HG03280 (cell line): ENCODE measurements at regions not wholly inside any gene's neighbourhood (a gene's known extent, or its start where the extent isn't known, plus 50 kb on each side); places are given as distances from the start of the nearest gene placed in this dataset.
"Not testable (repeated sequence)": the region's sequence is repeated elsewhere in the genome, so short reads cannot be mapped to it uniquely, and the experiment has no call there.

Experiments used
- ATAC-seq: cut with Tn5 transposase; IDR thresholded peaks from one replicate; pipeline ENCODE4 v1.9.1; 2021; ENCODE audit warnings: mild to moderate bottlenecking, moderate library complexity; ENCODE audit not compliant: unreplicated experiment

DNA sequence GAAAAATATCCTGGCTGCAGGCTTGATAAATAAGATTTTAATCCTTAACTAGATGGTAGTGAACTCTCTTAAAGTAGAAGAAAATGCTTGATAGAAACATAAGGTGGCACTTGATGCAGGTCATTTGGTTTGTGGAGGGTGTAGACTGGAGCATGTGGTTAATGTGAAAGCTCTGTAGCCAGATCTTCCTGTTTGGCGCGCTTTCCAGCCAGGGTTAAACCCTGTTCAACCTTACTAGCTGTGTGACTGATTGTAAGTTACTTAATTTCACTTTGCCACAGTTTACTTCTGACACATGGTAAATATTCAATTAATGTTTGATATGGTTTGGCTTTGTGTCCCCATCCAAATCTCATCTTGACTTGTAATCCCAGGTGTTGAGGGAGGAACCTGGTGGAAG lies 394.0 kb downstream of the REEP3 start:
- ATAC-seq, result no peak

DNA sequence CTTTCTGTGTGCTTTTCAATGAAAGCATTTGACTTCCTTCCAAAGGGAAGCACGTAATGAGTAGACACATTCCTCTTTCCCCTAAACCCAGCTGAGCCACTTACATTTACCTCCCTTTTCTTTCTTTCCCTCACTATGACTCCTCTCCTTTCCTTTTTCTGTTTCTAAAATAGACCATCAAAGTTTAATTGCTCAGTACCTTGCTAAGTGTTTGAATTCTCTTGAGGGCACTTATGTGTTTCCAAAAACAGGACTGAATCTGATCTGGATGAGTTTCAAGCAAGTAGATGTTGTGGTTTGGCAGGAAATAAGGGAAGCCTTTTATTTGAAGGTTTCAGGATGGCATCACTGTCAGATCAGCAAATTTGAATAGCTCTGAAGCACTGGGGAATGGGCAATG lies 396.2 kb downstream of the REEP3 start:
- no peak for ATAC-seq

DNA sequence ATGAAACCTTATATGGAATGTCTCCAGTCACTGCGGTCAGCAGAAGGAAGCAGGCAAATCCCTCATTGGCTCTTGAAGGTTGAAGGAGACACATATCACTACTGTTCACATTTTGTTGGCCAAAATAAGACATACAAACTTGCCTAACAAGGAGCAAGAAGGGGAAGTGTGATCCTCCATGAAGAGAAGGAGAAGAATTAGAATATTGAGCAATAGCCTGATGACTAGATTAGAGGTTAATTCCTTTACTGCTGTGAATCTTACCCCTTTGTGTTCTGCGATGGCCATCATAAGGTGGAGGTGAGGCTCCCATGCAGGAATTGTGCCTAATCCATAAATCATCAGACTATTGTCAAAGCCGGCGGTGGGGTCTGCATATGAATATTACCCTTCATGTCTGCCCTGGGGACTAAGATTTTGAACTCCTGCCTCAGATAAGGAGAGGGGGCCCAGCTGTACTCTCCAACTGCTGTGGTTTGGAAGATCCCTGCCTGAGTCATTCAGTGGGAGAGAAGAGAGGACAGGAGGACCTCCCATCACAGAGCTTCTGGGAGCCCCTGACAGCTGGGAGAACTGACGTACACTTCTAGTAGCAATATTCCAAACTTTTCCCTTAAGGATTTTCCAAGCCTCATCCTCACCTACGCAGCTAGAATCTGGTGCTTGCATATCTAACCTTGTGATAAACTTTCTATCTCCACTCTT lies 398.5 kb downstream of the REEP3 start:
- ATAC-seq, result no peak

- ATAC-seq, result no peak
Measured at GRCh38 chr10:63920926-63921325, 399.7 kb downstream of the REEP3 start.

GRCh38 chr10:63921908-63922467 lies 400.8 kb downstream of the REEP3 start:
- no peak for ATAC-seq

DNA sequence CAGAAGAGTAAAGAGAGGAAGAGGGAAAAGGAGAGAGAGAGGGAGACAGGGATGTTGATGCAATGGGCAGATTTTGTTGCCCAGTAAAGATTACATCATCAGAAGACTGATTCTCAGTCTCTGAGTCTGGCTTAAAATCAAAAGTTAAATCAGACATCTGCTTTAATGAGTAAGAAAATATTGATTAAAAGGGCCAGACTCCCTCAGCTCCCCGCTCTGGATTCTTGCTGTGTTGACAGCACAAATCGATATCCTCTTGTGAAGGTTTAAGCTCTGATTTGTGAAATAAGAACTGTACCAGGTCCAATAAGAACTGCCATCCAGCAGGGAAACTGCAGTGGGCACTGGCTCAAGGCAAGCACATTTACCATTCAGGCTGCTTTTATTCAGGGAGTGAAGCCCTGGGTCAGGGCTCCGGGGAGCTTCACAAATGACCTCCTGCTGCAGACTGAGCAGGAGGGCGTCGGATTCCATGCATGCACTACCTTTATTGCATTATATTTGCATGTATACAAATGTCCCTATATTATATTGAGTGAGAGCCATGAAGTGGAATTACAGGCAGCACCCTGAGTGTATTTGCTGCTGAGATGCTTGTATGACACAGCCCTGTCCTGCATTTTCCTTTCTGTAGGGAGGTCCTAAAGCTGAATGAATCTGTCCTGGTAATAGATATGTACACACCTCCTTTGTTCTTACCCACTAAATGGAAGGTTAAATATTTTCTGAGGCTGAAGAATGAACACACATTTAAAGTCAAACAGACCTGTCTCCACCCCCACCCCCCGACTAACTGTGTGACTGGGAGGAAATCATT lies 401.5 kb downstream of the REEP3 start:
- ATAC-seq, result no peak

GRCh38 chr10:63929831-63930467 lies 408.7 kb downstream of the REEP3 start:
- ATAC-seq, result no peak

DNA sequence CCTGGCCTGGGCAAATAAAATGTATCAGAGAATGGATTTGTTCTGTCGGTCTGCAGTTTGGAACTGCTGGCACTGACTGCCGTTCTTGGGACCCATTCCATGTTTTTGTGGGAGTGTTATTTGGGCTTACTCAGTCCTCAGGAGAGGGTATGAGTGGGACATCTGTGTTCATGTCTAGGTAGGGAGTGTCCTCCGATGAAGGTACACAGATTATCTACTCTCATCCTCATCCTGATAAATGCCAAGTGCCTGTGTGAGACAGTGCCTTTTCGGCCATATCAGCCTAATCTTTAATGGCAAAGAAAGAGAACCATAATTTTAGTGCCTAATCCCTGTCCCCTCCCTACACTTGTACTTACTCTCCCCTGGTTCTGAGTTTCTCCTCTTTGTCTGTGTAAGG lies 409.4 kb downstream of the REEP3 start:
- ATAC-seq, result no peak

DNA sequence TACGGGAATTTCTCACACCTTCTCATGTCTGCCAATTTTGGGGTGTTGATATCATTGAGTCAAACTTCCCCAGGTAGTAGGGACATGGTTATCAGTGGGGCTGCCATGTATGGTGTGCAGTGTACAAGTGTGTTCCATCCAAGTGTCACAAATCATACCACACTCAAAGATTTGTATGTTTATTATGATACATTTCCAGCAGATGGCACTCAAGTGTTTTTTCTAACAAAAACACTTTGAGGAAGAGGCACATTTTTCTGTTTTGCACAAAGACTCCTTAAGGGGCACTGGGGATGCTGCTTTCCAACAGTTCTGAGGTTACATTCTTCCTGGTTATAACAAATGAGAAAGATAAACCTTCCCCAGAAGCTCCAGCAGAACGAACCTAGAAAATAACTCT lies 414.5 kb downstream of the REEP3 start:
- ATAC-seq, result no peak

DNA sequence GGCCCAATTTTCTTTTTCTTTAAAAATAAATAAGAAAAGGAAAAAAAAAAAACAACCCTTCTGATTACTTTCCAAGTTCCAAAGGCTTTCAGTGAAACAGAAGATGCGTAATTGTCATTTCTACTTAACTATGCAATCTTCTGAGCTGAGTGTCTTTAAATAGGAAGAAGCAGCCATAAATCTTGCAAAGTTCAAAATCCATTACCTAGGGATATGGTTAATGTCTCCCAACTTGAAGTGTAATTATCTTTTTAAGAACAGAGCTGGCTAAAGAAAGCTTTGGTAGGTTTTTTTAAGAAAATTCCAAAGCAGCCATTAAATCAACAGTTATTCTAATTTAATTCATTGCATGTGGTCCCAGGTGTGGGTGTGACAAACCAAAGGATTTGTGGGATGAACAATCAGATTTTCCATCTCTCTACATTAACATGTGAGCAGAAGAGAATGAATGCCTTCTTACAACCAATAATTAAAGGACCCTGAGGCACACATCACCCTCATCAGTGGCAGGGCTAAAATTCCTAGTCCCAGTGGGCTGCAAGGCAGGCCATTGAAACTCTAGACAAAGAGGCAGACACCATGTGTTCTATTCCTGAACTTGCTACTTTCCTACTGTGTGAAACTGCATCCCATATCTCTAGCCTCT lies 419.2 kb downstream of the REEP3 start:
- no peak for ATAC-seq

GRCh38 chr10:63964406-63964805 lies 443.2 kb downstream of the REEP3 start:
- no peak for ATAC-seq

- ATAC-seq, result no peak
Measured at GRCh38 chr10:63965846-63966245, 444.6 kb downstream of the REEP3 start.

- no peak for ATAC-seq
Measured at GRCh38 chr10:63972949-63973827, 452.0 kb downstream of the REEP3 start.

DNA sequence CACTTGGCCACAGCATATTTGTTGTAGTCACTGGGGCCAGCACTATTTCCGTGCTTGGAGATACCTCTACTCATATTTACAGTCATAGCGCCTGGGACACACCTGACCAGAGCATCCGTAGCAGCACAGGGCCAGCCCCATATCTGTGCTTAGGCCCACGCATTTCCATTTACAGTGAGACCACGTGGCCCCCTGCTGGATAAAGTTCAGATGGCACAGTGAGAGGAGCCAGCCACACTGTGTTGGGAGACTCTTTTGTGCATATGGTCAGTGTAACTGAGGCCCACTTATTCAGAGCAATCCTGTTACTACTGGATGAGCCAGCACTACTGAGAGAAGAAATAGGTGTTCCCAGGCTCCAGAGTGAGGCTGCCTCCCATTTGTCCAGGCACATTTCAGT lies 455.3 kb downstream of the REEP3 start:
- peak; percentile 90 for ATAC-seq

DNA sequence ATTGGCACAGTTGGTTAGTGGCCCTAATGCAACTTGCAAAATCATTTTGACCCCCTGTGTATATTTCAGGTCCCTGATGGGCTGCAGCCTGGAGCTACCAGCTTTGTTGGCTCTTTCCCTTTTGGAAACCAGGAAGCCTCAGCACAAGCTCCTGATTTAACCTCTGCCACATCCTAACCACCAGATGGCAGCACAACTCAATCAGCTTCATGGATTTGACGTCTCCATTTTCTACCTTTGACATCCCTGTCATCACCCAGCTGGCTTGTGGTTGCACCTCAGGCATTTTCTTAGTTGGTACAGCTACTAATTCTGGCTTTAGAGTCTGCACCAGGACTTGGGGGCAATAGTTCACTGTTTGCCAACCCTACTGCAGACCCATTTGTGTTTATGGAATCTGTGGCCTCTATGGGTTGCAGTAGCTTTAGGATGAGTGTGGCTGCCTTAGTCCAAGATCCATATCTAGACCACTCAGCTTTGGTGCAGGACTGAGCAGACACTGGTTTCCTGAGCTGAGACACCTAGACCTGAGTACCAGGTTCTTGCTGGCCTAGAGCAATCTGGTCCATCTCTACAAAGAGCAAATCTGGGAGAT lies 456.2 kb downstream of the REEP3 start:
- ATAC-seq, result peak; percentile 58

- ATAC-seq, result not testable (repeated sequence)
Measured at GRCh38 chr10:63980870-63981269, 459.7 kb downstream of the REEP3 start.

DNA sequence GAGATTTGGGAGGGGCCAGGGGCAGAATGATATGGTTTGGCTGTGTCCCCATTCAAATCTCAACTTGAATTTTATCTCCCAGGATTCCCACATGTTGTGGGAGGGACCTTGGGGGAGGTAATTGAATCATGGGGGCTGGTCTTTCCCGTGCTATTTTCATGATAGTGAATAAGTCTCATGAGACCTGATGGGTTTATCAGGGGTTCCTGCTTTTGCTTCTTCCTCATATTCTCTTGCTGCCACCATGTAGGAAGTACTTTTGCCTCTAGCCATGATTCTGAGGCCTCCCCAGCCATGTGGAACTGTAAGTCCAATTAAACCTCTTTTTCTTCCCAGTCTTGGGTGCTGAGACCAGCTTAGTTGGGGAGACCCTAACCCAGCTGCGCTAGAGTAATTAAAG lies 462.9 kb downstream of the REEP3 start:
- not testable (repeated sequence) for ATAC-seq

- no peak for ATAC-seq
Measured at GRCh38 chr10:63986536-63986935, 465.3 kb downstream of the REEP3 start.

- ATAC-seq, result no peak
Measured at GRCh38 chr10:63987212-63987611, 466.0 kb downstream of the REEP3 start.

DNA sequence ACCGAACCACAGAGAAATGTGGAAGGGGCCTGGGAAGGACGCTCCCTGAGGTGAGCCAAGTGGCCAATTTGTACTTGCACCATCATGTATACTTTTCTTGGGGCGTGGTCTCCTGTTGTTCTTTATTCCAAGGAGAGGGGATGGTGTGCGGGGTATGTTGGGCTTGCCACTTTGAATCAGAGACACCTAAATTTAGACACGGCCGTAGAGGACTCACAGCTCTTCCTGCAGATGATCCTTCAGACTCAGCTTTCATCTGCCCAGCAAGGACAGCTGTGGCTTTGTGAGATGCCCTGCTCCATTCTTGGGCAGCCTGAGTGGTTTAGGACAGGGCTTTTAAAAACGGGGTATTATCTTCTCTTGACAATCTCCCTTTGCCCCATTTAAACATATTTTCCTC lies 473.2 kb downstream of the REEP3 start:
- ATAC-seq, result no peak
